ENCODE measurements at regions not wholly inside any gene's neighbourhood (a gene's known extent, or its start where the extent isn't known, plus 50 kb on each side); places are given as distances from the start of the nearest gene placed in this dataset.
"Not testable (repeated sequence)": the region's sequence is repeated elsewhere in the genome, so short reads cannot be mapped to it uniquely, and the experiment has no call there.

GRCh38 chr9:40993375-40993774, 135.1 kb downstream of the FOXD4L6 start:
- H3K9me3 ChIP-seq (ENCODE audit: control insufficient read depth in 4 of 4, low read length in 3 of 4); H3K27me3 ChIP-seq (ENCODE audit: control insufficient read depth in 4 of 4, insufficient read depth in 4 of 4, low read length in 3 of 4); H3K27ac ChIP-seq (ENCODE audit: low read depth in 1 of 2, low read length in 2 of 2); H3K4me3 ChIP-seq (ENCODE audit: low read depth in 1 of 3, low read length in 3 of 3); H3K36me3 ChIP-seq (ENCODE audit: control insufficient read depth in 4 of 4, insufficient read depth in 3 of 4, low read depth in 1 of 4, low read length in 3 of 4); DNase-seq (ENCODE audit: low spot score); H3K4me1 ChIP-seq (ENCODE audit: control insufficient read depth in 4 of 4, insufficient read depth in 4 of 4, low read length in 3 of 4); H3K9ac ChIP-seq (ENCODE audit: low read depth in 1 of 2, low read length in 2 of 2): not testable (repeated sequence)
- 94% methylated on average over 3 of the region's 4 CpGs for WGBS

GRCh38 chr9:40992472-40992821, 136.0 kb downstream of the FOXD4L6 start:
- peak overlapping the region; percentile 68 to 87 (median 80) for H3K4me3 ChIP-seq (ENCODE audit: low read depth in 1 of 3, low read length in 3 of 3)
- H3K27ac ChIP-seq (ENCODE audit: low read depth in 1 of 2, low read length in 2 of 2), result peak overlapping the region; percentile 85 to 90
- 13% methylated on average over 25 of the region's 25 CpGs for WGBS
- not testable (repeated sequence) for H3K27me3 ChIP-seq (ENCODE audit: control insufficient read depth in 4 of 4, insufficient read depth in 4 of 4, low read length in 3 of 4); H3K9me3 ChIP-seq (ENCODE audit: control insufficient read depth in 4 of 4, low read length in 3 of 4); H3K4me1 ChIP-seq (ENCODE audit: control insufficient read depth in 4 of 4, insufficient read depth in 4 of 4, low read length in 3 of 4); H3K36me3 ChIP-seq (ENCODE audit: control insufficient read depth in 4 of 4, insufficient read depth in 3 of 4, low read depth in 1 of 4, low read length in 3 of 4); DNase-seq (ENCODE audit: low spot score)
- peak in 1 of 2 donors; percentile 15 for TF ChIP-seq EGR1 (IDR thresholded peaks at IDR 0.05; ENCODE audit: low read depth in 2 of 2)
- TF ChIP-seq NR2F2 (IDR thresholded peaks at IDR 0.05), result peak; percentile 79
- peak; percentile 13 for TF ChIP-seq REST (IDR thresholded peaks at IDR 0.05)
- peak overlapping the region; percentile 40 to 76 for H3K9ac ChIP-seq (ENCODE audit: low read depth in 1 of 2, low read length in 2 of 2)

DNA sequence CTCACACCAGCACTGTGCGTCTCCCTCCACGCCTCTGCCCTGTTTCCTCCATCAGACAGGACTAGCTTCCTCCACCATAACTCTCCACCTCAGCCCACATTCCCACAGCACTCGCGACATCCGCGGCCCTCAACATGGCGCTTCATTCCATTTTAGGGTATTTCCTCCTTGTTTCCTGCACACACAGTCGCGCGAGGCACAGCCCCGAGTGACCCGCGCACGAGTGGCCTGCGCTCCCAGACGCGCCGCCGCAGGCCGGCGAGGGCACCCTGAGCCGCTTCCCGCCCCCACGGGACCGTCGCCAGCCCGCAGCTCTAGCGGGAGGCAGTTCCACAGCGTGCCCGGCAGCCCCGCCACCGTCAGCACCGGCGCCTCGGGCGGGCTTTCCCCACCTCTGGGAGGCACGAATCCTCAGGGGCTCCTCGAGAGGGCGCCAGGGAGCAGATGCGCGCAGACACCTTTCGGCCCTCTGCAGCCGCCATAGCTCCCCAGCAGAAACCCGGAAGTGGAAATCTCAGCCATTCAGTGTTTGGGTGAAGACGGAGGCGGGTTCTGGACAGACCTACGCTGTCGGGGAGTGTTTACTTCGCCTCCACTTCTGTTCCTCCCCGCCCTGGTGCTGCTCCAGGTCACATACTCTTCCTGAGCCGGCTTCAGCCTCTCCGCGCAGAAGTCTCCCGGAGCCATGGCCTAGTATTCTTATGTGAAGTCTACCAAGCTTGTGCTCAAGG, 136.6 kb downstream of the FOXD4L6 start:
- H3K27me3 ChIP-seq (ENCODE audit: control insufficient read depth in 4 of 4, insufficient read depth in 4 of 4, low read length in 3 of 4); H3K4me1 ChIP-seq (ENCODE audit: control insufficient read depth in 4 of 4, insufficient read depth in 4 of 4, low read length in 3 of 4); H3K9me3 ChIP-seq (ENCODE audit: control insufficient read depth in 4 of 4, low read length in 3 of 4); H3K36me3 ChIP-seq (ENCODE audit: control insufficient read depth in 4 of 4, insufficient read depth in 3 of 4, low read depth in 1 of 4, low read length in 3 of 4): not testable (repeated sequence)
- peak overlapping the region; percentile 68 to 76 for H3K9ac ChIP-seq (ENCODE audit: low read depth in 1 of 2, low read length in 2 of 2)
- peak overlapping the region; percentile 68 to 87 (median 80) for H3K4me3 ChIP-seq (ENCODE audit: low read depth in 1 of 3, low read length in 3 of 3)
- DNase-seq (ENCODE audit: low spot score), result peak; percentile 98
- H3K27ac ChIP-seq (ENCODE audit: low read depth in 1 of 2, low read length in 2 of 2), result peak overlapping the region; percentile 85 to 90
- TF ChIP-seq REST (IDR thresholded peaks at IDR 0.05) (peak; percentile 79), EGR1 (IDR thresholded peaks at IDR 0.05; ENCODE audit: low read depth in 2 of 2) (peak; percentile 61 to 79), TAF1 (conservative IDR thresholded peaks at IDR 0.05) (peak; percentile 96), GABPA (IDR thresholded peaks at IDR 0.05 in 1 of 2, conservative IDR thresholded peaks at IDR 0.05 in 1 of 2) (peak in 1 of 2 donors; percentile 88), FOXA2 (IDR thresholded peaks at IDR 0.05) (peak; percentile 47), RAD21 (IDR thresholded peaks at IDR 0.05) (peak in 1 of 2 donors; percentile 59), FOXA1 (IDR thresholded peaks at IDR 0.05) (peak; percentile 66), HNF4A (conservative IDR thresholded peaks at IDR 0.05) (peak; percentile 26 to 36), ZBTB33 (IDR thresholded peaks at IDR 0.05) (peak; percentile 92), SP1 (IDR thresholded peaks at IDR 0.05) (peak; percentile 74), CTCF (IDR thresholded peaks at IDR 0.05; ENCODE audit: low read depth, low read length, missing input control) (peak; percentile 83), RXRA (IDR thresholded peaks at IDR 0.05) (peak; percentile 47 to 60), JUND (IDR thresholded peaks at IDR 0.05) (peak; percentile 18 to 67), YY1 (IDR thresholded peaks at IDR 0.05) (peak; percentile 91)
- TF ChIP-seq, protein P1, sequence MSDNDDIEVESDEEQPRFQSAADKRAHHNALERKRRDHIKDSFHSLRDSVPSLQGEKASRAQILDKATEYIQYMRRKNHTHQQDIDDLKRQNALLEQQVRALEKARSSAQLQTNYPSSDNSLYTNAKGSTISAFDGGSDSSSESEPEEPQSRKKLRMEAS (IDR thresholded peaks at IDR 0.05), result peak; percentile 66
- WGBS, result 10% methylated on average over 54 of the region's 54 CpGs
